ENCODE measurements at regions not wholly inside any gene's neighbourhood (a gene's known extent, or its start where the extent isn't known, plus 50 kb on each side); places are given as distances from the start of the nearest gene placed in this dataset.

DNA sequence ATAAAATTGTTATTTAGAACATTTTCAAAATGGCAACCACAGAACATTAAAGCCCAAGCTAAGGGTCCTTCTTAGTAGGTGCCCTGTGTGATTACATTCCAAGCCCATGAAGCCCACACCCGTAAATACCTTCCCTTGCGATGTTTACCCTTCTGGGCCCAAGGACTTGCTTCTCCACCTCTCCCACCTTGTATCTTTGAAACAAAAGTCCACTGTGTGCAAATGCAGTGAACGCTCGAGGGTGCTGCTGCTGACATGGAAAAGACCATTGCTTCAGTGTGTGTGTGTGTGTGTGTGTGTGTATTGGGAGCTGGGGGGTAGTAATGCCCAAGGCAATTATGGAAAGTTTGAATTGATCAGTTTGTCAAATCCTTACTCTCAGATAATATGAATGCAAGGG is 298.1 kb downstream of the TGFB2 start:
- no peaks in the 10 kb centered on the region for H3K79me2 ChIP-seq (ENCODE audit: control insufficient read depth, insufficient read depth, low read length)
- H4K20me1 ChIP-seq (ENCODE audit: control insufficient read depth, insufficient read depth) = no peaks in the 10 kb centered on the region
- in situ Hi-C loops (cut with MboI) = no loop called here
- DNase-seq (ENCODE audit: low read depth, low spot score) (no peak), ATAC-seq (no peak), FAIRE-seq (no peak)
- ChIA-PET POLR2A (no interaction called here), RAD21 (ENCODE audit: unreplicated experiment) (interaction anchor here (0.6 kb wide), 1 partner anchor 351 kb away, joined by 3 read pairs; no protein-coding TSS in a partner anchor), SMC1A (ENCODE audit: uncharacterized antibody, unreplicated experiment) (no interaction called here), CTCF (no interaction called here)
- BruUV-seq (replicated peaks) = no TSS peak
- no peak overlapping the region for H2AFZ ChIP-seq (ENCODE audit: control insufficient read depth, low read depth, low read length)
- peaks cover 0 to 3% of the 10 kb centered on the region in 2 experiments; a peak in 2 of 4 replicates for H3K27me3 ChIP-seq (replicated peaks in 1 of 2; ENCODE audit: control insufficient read depth in 2 of 2, insufficient read depth in 2 of 2, low read length in 1 of 2)
- TF ChIP-seq KDM1A (IDR thresholded peaks at IDR 0.05; ENCODE audit: borderline replicate concordance) (no peak), RBBP5 (conservative IDR thresholded peaks at IDR 0.05) (no peak), SMAD5 (IDR thresholded peaks at IDR 0.05; ENCODE audit: low read depth) (no peak), FOXM1 (IDR thresholded peaks at IDR 0.05; ENCODE audit: low read depth, low read length) (no peak), SPI1 (IDR thresholded peaks at IDR 0.05; ENCODE audit: borderline replicate concordance, insufficient read depth, low read depth, low read length) (no peak), FOS (IDR thresholded peaks at IDR 0.05; ENCODE audit: borderline replicate concordance, extremely low read depth, insufficient read length) (no peak)
- TF ChIP-seq, protein P1, sequence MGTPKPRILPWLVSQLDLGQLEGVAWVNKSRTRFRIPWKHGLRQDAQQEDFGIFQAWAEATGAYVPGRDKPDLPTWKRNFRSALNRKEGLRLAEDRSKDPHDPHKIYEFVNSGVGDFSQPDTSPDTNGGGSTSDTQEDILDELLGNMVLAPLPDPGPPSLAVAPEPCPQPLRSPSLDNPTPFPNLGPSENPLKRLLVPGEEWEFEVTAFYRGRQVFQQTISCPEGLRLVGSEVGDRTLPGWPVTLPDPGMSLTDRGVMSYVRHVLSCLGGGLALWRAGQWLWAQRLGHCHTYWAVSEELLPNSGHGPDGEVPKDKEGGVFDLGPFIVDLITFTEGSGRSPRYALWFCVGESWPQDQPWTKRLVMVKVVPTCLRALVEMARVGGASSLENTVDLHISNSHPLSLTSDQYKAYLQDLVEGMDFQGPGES (IDR thresholded peaks at IDR 0.05) = no peak
- no peak overlapping the region for H3K4me2 ChIP-seq (ENCODE audit: control insufficient read depth, insufficient read depth)
- no peak overlapping the region for H3K4me3 ChIP-seq
- intact Hi-C loops (cut with micrococcal nuclease; ENCODE audit: unreplicated experiment) = no loop called here
- H3K27ac ChIP-seq (ENCODE audit: control insufficient read depth, insufficient read depth) = no peak overlapping the region
- H3K36me3 ChIP-seq (ENCODE audit: control insufficient read depth in 2 of 2, insufficient read depth in 2 of 2, low read length in 1 of 2) = no peaks in the 10 kb centered on the region
- no peaks in the 10 kb centered on the region for H3K9me3 ChIP-seq (replicated peaks; ENCODE audit: control insufficient read depth, insufficient read depth, low read length)
- no peak overlapping the region for H3K9ac ChIP-seq (ENCODE audit: control insufficient read depth, insufficient read depth, low read length)
- H3K4me1 ChIP-seq (ENCODE audit: control insufficient read depth, insufficient read depth, low read length) = no peaks in the 10 kb centered on the region
- 18% methylated on average over 4 of the region's 4 CpGs for WGBS (ENCODE audit: insufficient coverage, insufficient replicate concordance, low lambda C conversion rate, missing lambda C conversion rate)

DNA sequence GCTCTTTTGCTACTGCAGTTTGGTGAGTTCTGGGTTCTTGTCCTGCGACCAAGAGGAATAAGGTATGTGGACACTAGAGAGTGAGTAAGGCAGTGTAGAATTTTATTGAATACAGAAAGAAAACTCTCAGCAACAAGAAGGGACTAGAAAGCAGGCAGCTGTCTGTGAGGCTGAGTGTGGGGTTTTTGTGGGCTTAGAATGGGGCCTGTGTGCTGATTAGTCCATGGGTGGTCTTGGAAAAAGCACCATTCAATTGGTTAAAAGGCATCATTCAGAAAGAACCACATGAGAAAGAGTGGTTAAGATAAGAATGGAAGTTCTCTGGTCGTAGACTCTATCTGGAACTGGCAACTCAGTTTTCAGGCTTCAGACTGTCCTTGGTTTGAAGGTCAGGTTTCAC is 298.8 kb downstream of the TGFB2 start:
- CTCF ChIA-PET = no interaction called here
- H3K9me3 ChIP-seq (replicated peaks; ENCODE audit: control insufficient read depth, insufficient read depth, low read length) = no peaks in the 10 kb centered on the region
- H3K4me1 ChIP-seq (ENCODE audit: control insufficient read depth, insufficient read depth, low read length) = no peaks in the 10 kb centered on the region
- in situ Hi-C loops (cut with MboI) (no loop called here), intact Hi-C loops (cut with micrococcal nuclease; ENCODE audit: unreplicated experiment) (no loop called here)
- no peaks in the 10 kb centered on the region for H4K20me1 ChIP-seq (ENCODE audit: control insufficient read depth, insufficient read depth)
- 7% methylated on average over 2 of the region's 2 CpGs for WGBS (ENCODE audit: insufficient coverage, insufficient replicate concordance, low lambda C conversion rate, missing lambda C conversion rate)
- RAD21 ChIA-PET (ENCODE audit: unreplicated experiment) = no interaction called here
- H3K36me3 ChIP-seq (ENCODE audit: control insufficient read depth in 2 of 2, insufficient read depth in 2 of 2, low read length in 1 of 2) = no peaks in the 10 kb centered on the region
- ATAC-seq (no peak), FAIRE-seq (no peak), DNase-seq (ENCODE audit: low read depth, low spot score) (no peak)
- no peak overlapping the region for H3K27ac ChIP-seq (ENCODE audit: control insufficient read depth, insufficient read depth)
- SMC1A ChIA-PET (ENCODE audit: uncharacterized antibody, unreplicated experiment) = no interaction called here
- no TSS peak for BruUV-seq (replicated peaks)
- H2AFZ ChIP-seq (ENCODE audit: control insufficient read depth, low read depth, low read length) = no peak overlapping the region
- H3K27me3 ChIP-seq (replicated peaks in 1 of 2; ENCODE audit: control insufficient read depth in 2 of 2, insufficient read depth in 2 of 2, low read length in 1 of 2) = peaks cover 0 to 3% of the 10 kb centered on the region in 2 experiments; a peak in 2 of 4 replicates
- no peak overlapping the region for H3K4me3 ChIP-seq
- H3K9ac ChIP-seq (ENCODE audit: control insufficient read depth, insufficient read depth, low read length) = no peak overlapping the region
- POLR2A ChIA-PET = no interaction called here
- H3K4me2 ChIP-seq (ENCODE audit: control insufficient read depth, insufficient read depth) = no peak overlapping the region
- no peak for TF ChIP-seq CBFB (IDR thresholded peaks at IDR 0.05; ENCODE audit: low read depth)
- TF ChIP-seq SMARCA5 (IDR thresholded peaks at IDR 0.05) = no peak
- TF ChIP-seq GABPA (IDR thresholded peaks at IDR 0.05; ENCODE audit: low read depth) = no peak
- TF ChIP-seq, protein P2, sequence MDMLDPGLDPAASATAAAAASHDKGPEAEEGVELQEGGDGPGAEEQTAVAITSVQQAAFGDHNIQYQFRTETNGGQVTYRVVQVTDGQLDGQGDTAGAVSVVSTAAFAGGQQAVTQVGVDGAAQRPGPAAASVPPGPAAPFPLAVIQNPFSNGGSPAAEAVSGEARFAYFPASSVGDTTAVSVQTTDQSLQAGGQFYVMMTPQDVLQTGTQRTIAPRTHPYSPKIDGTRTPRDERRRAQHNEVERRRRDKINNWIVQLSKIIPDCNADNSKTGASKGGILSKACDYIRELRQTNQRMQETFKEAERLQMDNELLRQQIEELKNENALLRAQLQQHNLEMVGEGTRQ (IDR thresholded peaks at IDR 0.05; ENCODE audit: borderline replicate concordance, low read depth, low read length) = no peak
- TF ChIP-seq SMC3 (IDR thresholded peaks at IDR 0.05; ENCODE audit: borderline replicate concordance, low read length) = no peak
- H3K79me2 ChIP-seq (ENCODE audit: control insufficient read depth, insufficient read depth, low read length) = no peaks in the 10 kb centered on the region

All from GM12878 (cell line).